ENCODE measurements at regions not wholly inside any gene's neighbourhood (a gene's known extent, or its start where the extent isn't known, plus 50 kb on each side); places are given as distances from the start of the nearest gene placed in this dataset.

DNA sequence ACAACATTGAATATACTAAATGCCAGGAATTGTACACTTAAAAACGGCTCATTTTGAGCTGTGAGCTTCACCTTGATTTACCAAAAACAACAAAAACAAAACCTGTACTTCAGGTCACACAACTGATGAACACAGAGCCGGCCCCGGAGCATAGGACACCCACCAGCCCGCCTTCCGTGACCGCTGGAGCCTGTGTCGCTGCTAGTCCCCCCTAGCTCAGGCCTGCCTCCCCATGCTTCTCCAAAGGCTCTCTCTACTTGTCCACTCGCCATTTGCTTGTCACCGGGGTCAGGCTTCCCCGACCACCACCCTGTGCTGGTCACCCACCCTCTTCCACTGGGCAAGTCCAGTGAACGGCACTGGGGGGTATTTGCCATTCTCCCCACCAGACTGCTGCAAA is 113.8 kb upstream of the TNRC6C start:
- no peak for DNase-seq
- no peaks in the 10 kb centered on the region for H3K9me3 ChIP-seq
- no peaks in the 10 kb centered on the region for H3K36me3 ChIP-seq
- peaks cover 0 to 22% (median 16%) of the 10 kb centered on the region in 4 donors for H3K4me1 ChIP-seq
- TF ChIP-seq, protein P1, sequence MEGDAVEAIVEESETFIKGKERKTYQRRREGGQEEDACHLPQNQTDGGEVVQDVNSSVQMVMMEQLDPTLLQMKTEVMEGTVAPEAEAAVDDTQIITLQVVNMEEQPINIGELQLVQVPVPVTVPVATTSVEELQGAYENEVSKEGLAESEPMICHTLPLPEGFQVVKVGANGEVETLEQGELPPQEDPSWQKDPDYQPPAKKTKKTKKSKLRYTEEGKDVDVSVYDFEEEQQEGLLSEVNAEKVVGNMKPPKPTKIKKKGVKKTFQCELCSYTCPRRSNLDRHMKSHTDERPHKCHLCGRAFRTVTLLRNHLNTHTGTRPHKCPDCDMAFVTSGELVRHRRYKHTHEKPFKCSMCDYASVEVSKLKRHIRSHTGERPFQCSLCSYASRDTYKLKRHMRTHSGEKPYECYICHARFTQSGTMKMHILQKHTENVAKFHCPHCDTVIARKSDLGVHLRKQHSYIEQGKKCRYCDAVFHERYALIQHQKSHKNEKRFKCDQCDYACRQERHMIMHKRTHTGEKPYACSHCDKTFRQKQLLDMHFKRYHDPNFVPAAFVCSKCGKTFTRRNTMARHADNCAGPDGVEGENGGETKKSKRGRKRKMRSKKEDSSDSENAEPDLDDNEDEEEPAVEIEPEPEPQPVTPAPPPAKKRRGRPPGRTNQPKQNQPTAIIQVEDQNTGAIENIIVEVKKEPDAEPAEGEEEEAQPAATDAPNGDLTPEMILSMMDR (IDR thresholded peaks at IDR 0.05), result no peak
- TF ChIP-seq POLR2AphosphoS5 (IDR thresholded peaks at IDR 0.05), result no peak
- no peak for TF ChIP-seq EP300 (IDR thresholded peaks at IDR 0.05; ENCODE audit: low read depth)
- no peak for TF ChIP-seq POLR2A (IDR thresholded peaks at IDR 0.05)
- 84% methylated on average over 11 of the region's 11 CpGs; no CpG with 5 or more reads in 1 of the 2 donors for WGBS, 2 donors (ENCODE audit: low coverage in 1 of 2)
- in situ Hi-C loops (cut with MboI; ENCODE audit: low pct_ligation_motif_present in 1 of 4, low pct_unique_long_range_greater_than_20kb in 1 of 4, low sequenced_read_pairs in 3 of 4) (no loop called here), intact Hi-C loops (cut with DNase I; ENCODE audit: low total_unique reads) (no loop called here)
- H3K27ac ChIP-seq, result no peak overlapping the region
- H3K4me3 ChIP-seq, result no peak overlapping the region
- H3K27me3 ChIP-seq, result no peaks in the 10 kb centered on the region

DNA sequence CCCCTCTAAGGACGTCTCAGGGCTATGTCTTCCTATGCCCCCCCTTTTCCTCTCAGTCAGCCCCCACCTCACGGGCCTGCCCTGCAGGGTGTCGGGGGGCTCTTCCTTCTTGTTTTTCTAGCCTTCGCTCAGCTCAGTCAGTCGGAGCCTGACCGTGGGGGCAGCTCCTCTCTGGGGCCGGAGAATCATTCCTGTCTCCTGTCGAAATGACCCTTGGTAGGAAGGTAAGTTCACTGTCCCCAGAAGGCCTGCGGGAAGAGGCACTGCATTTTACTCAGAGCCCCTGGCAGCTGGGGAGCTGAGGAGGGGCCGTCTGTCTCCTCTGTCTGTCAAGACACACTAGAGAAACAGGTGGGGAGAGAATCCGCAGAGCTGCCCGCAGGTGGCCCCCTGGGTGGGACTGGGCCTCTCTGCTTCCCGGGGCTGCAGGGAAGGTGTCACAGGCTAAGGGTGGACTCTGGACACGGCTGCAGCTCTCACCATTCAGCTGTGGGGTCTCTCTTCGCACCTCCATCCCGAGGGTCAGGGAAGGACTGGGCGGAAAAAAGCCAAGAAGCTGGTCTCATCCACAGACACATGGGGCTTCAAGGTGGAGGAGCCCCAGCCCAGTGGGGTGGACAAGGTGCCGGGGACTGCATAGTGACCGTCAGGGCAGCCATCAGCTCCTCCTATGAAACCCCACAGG is 112.8 kb upstream of the TNRC6C start:
- in situ Hi-C loops (cut with MboI; ENCODE audit: low pct_ligation_motif_present in 1 of 4, low pct_unique_long_range_greater_than_20kb in 1 of 4, low sequenced_read_pairs in 3 of 4) (no loop called here), intact Hi-C loops (cut with DNase I; ENCODE audit: low total_unique reads) (no loop called here)
- Histone ChIP-seq H3K27ac (no peak overlapping the region), H3K4me1 (peaks cover 0 to 12% (median 9%) of the 10 kb centered on the region in 4 donors), H3K27me3 (no peaks in the 10 kb centered on the region), H3K9me3 (no peaks in the 10 kb centered on the region), H3K36me3 (no peaks in the 10 kb centered on the region), H3K4me3 (no peak overlapping the region)
- no peak for TF ChIP-seq EP300 (IDR thresholded peaks at IDR 0.05; ENCODE audit: low read depth)
- no peak for TF ChIP-seq POLR2AphosphoS5 (IDR thresholded peaks at IDR 0.05)
- TF ChIP-seq, protein P1 (IDR thresholded peaks at IDR 0.05), result no peak
- no peak for TF ChIP-seq POLR2A (IDR thresholded peaks at IDR 0.05)
- no peak for DNase-seq
- 87 to 92% methylated on average over 6 to 19 of the region's 19 CpGs for WGBS, 2 donors (ENCODE audit: low coverage in 1 of 2)

DNA sequence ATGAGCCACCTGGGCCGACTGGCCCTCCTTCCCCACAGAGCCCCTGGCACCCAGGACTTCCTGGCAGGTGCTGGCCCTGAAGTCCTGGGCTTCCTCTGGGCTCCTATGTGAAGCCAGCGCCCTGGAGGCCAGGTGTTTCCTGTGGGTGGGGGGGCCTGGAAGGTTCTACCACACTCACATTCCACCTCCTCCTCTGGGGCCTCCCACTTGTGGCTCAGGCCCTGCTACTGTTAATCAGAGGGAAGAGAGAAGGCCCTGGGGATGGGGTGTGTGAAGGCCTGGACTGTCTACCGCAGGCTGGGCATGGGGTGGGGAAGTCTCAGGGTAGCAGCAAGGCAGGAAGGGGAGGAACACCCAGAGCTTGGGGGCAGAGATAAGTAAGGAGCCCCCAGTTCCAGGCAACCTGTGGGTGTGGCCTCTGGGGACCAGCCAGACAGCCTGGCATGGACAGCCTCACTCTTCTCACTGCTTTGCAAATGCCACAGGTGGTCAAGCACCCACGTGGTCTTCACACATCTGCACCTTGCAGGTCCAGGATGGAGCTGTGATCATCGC is 111.9 kb upstream of the TNRC6C start:
- TF ChIP-seq, protein P1 (IDR thresholded peaks at IDR 0.05), result no peak
- no peak for TF ChIP-seq POLR2AphosphoS5 (IDR thresholded peaks at IDR 0.05)
- TF ChIP-seq POLR2A (IDR thresholded peaks at IDR 0.05), result no peak
- no peak for TF ChIP-seq EP300 (IDR thresholded peaks at IDR 0.05; ENCODE audit: low read depth)
- H3K9me3 ChIP-seq, result no peaks in the 10 kb centered on the region
- no peaks in the 10 kb centered on the region for H3K27me3 ChIP-seq
- no peak for DNase-seq
- H3K36me3 ChIP-seq, result no peaks in the 10 kb centered on the region
- in situ Hi-C loops (cut with MboI; ENCODE audit: low pct_ligation_motif_present in 1 of 4, low pct_unique_long_range_greater_than_20kb in 1 of 4, low sequenced_read_pairs in 3 of 4) (no loop called here), intact Hi-C loops (cut with DNase I; ENCODE audit: low total_unique reads) (no loop called here)
- H3K4me1 ChIP-seq, result peaks cover 0 to 11% (median 9%) of the 10 kb centered on the region in 4 donors
- H3K4me3 ChIP-seq, result no peak overlapping the region
- WGBS, 2 donors (ENCODE audit: low coverage in 1 of 2), result 62% methylated on average over 5 of the region's 5 CpGs; no CpG with 5 or more reads in 1 of the 2 donors
- no peak overlapping the region for H3K27ac ChIP-seq

DNA sequence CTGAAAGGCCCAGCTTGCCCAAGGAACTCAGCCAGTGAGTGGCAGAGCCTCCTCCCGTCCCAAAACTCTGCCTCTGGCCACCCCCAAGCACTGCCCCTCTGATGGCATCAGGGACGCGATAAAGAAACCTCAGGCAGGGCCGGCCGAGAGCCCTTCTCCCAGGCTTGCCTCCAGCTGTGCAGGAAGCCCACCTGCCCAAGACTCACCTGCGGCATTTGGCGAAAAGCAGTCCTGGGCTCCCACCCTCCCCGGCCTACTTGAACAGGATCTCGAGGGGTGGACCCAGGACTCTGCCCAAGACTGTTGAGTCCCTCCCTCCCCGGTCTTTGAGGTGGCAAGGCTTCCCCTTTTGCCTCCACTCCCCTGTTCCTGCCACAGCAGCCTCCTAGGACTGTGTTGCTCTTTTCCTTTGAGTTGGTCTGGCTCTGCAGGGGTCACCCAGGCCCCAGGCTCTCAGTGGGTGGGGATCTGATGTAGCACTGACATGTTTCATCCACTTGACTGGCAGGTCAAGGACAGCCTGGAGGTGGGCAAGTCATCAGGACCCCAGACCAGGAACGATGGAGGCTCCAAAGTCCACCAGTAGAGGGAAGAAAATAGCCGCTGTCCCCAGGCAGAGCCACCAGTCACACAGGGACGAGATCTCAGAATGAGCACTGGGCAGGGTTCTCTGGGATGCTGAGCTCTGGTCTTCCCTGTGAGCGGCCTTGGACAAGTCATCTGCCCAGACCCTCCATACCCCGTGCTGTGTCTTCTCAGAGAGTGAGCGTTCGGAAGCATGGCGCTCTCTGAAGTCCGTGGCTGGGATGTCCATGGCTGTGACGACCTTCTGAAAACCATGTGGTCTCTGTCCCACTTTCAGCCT is 111.0 kb upstream of the TNRC6C start:
- DNase-seq, result no peak
- Histone ChIP-seq H3K27ac (no peak overlapping the region), H3K4me1 (peaks cover 0 to 5% (median 4%) of the 10 kb centered on the region in 4 donors), H3K9me3 (no peaks in the 10 kb centered on the region), H3K27me3 (no peaks in the 10 kb centered on the region), H3K4me3 (no peak overlapping the region), H3K36me3 (no peaks in the 10 kb centered on the region)
- TF ChIP-seq POLR2A (IDR thresholded peaks at IDR 0.05), result no peak
- TF ChIP-seq, protein P1 (IDR thresholded peaks at IDR 0.05), result no peak
- no peak for TF ChIP-seq POLR2AphosphoS5 (IDR thresholded peaks at IDR 0.05)
- TF ChIP-seq EP300 (IDR thresholded peaks at IDR 0.05; ENCODE audit: low read depth), result no peak
- in situ Hi-C loops (cut with MboI; ENCODE audit: low pct_ligation_motif_present in 1 of 4, low pct_unique_long_range_greater_than_20kb in 1 of 4, low sequenced_read_pairs in 3 of 4) (no loop called here), intact Hi-C loops (cut with DNase I; ENCODE audit: low total_unique reads) (no loop called here)
- WGBS, 2 donors (ENCODE audit: low coverage in 1 of 2), result 85% methylated on average over 20 of the region's 20 CpGs; no CpG with 5 or more reads in 1 of the 2 donors

Data from transverse colon (tissue), 4 donors.